ENCODE measurements at regions not wholly inside any gene's neighbourhood (a gene's known extent, or its start where the extent isn't known, plus 50 kb on each side); places are given as distances from the start of the nearest gene placed in this dataset.

GRCh38 chr20:39268491-39268951 lies 306.4 kb downstream of the DHX35 start:
- TF ChIP-seq POLR2AphosphoS5 (IDR thresholded peaks at IDR 0.05), result no peak
- TF ChIP-seq CTCF (IDR thresholded peaks at IDR 0.05), result no peak
- no peak for TF ChIP-seq EP300 (IDR thresholded peaks at IDR 0.05)

All from stomach (tissue), 4 donors.